Superior temporal gyrus (tissue), 1 donor: ENCODE measurements at regions not wholly inside any gene's neighbourhood (a gene's known extent, or its start where the extent isn't known, plus 50 kb on each side); places are given as distances from the start of the nearest gene placed in this dataset.

Experiments used
- DNase-seq: peaks from one replicate; pipeline ENCODE4 v3.0.0-alpha.2; 2016; ENCODE audit errors: extremely low spot score

- DNase-seq, result no peak
Observed at GRCh38 chr17:6325051-6325450, 109.9 kb downstream of the AIPL1 start.

GRCh38 chr17:6323626-6324356 lies 111.1 kb downstream of the AIPL1 start:
- DNase-seq, result no peak

DNA sequence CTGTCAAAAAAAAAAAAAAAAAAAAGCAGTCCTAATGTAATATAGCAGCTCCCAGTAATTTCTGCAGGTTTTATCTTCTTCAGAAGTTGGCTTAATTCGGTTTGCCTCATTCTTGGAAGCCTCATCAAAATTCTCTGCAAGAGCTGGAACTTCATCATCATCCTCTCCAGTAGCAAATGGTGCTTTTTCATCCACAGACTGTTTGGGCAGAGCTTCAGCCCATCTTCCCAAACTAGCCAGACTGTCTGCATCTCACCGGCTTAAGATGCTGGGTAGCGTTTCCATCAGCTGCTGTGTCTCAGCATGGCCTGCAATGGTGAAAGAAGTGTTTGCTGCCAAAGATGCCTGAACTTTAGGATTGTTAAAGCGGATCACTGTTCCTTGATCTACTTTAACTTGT lies 112.6 kb downstream of the AIPL1 start:
- no peak for DNase-seq

GRCh38 chr17:6314311-6314710 lies 120.6 kb downstream of the AIPL1 start:
- no peak for DNase-seq

DNA sequence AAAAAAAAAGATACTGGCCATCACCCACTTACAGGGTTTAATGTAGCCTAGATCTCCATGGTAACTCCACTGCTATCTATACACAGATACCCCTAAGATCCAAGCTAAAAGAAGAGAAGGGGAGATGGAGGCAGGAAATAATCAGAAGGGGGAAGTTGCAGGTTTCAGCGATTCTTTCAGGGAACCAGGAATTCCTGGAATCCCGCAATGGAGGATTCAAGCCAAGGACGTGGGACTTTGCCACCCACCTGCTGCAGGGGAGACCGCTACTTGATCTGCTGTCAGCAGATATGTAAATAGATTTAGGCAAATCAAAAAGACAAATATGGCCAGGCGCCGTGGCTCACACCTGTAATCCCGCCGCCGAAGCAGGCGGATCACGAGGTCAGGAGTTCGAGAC lies 121.1 kb downstream of the AIPL1 start:
- DNase-seq, result no peak

- DNase-seq, result no peak
Observed at GRCh38 chr17:6306820-6307219, 128.1 kb downstream of the AIPL1 start.

GRCh38 chr17:6305613-6306360 lies 129.1 kb downstream of the AIPL1 start:
- no peak for DNase-seq

- no peak for DNase-seq
Observed at GRCh38 chr17:6304894-6305612, 129.9 kb downstream of the AIPL1 start.

DNA sequence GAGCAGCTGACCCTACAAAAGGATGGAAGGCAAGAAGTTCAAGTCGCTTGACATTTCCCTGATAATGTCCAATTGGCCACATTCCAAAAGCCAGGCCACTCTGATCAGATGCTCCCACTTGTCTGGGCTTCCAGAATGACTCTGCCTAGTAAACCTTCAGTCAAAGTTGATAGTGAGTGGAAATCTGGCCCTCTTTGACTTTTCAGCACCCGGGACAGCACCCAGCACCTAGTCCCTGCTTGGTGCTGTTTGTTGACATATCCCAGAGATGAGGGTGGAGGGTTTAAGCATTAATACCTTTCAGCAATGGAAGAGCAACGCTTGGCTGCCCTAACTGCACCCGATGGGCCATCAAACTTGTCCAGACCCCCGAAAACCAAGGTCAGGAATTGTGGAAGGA lies 131.3 kb downstream of the AIPL1 start:
- DNase-seq, result no peak

- DNase-seq, result no peak
Observed at GRCh38 chr17:6299275-6299674, 135.6 kb downstream of the AIPL1 start.

- DNase-seq, result no peak
Observed at GRCh38 chr17:6297960-6298359, 137.0 kb downstream of the AIPL1 start.

- no peak for DNase-seq
Observed at GRCh38 chr17:6297119-6297518, 137.8 kb downstream of the AIPL1 start.

DNA sequence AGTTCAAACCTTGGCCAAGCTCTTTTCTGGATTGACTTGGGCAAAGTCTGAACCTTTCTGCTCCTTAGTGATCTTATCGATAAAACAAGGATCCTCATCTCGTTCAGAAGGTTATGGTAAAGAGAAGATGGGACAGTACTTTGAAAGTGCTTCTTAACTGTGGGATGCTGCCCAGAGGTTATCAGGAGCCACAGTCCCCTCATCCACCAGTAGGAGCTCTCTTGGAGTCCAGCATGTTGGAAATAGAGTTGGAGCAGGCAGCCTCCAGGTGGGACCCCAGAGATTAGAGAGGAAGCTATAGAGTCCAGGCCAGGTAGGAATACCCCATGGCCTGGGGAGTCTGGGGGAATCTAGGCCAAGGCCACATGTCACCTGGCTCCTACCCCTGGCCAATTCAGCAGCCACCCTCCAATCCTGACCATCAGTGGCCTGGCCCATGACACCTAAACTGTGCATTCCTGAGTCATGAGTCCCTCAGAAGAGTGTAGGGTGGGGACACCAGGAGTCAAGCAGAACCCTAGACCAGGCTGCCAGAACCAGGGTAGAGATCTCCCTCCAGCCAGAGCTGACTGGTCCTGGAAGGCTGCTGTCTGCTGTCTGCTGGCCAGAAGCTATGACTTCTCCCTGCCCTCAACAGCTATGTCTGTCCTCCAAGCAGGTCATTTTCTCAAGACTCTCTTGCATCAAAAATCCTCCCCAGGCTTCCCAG lies 144.3 kb downstream of the AIPL1 start:
- no peak for DNase-seq

DNA sequence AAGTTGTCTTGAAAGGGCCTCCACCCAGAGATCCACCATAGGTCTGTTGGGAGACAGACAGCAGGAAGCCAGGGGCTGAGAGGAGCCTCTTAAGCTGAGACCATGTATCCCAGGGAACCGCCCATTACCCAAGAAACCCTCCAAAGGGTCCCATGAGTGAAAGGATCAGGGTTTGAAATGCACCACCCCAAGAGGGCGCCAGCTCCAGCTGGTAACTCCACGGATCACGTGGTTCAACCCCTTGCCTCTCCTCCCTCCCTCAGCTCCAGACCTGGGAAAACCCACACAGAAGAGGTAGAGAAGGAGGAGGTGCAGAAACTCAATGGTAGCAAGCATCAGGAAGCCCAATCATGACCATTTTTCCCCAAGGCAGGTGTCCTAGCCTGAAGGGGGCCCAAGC lies 148.7 kb downstream of the AIPL1 start:
- no peak for DNase-seq

- DNase-seq, result no peak
Observed at GRCh38 chr17:6285486-6285885, 149.4 kb downstream of the AIPL1 start.

DNA sequence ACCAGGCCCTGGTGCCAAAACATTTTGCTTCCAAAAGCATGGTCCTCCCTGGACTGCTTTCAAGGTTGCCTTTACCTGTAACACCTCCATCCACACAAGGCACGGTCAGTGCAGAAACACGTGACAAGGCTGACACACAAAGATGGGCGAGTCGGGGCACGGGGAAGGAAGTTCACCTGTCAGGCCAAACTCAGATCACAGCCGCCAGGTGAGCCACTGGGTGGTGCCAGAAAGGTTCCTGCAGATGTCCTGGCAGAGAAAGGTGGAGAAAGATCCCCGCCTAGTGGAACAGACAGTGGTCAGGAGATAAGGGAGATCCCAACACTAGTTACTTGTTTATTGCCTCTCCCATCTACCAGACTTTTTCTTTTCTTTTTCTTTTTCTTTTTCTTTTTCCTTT lies 155.3 kb downstream of the AIPL1 start:
- no peak for DNase-seq

GRCh38 chr17:6278376-6278775 lies 156.5 kb downstream of the AIPL1 start:
- DNase-seq, result no peak

DNA sequence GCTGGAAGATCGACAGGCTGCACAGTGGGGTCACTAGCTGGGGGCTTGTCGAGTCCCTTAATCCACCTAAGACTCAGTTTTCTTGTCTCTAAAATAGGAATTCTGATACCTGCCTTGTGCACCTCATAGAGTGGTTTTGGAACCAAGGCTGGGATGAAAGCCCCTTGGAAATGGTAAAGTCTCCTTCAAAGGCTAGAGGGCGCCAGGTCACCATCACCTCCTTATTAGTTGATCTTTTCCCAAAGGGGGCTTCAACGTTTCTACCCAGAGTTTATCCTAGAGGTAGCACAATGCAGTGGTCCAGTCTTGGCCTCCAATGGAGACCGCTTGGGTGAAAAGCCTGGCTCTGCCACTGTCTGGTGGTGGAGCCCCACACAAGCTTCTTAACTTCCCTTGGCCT lies 158.2 kb downstream of the AIPL1 start:
- DNase-seq, result no peak

GRCh38 chr17:6274310-6274709 lies 160.6 kb downstream of the AIPL1 start:
- DNase-seq, result no peak

DNA sequence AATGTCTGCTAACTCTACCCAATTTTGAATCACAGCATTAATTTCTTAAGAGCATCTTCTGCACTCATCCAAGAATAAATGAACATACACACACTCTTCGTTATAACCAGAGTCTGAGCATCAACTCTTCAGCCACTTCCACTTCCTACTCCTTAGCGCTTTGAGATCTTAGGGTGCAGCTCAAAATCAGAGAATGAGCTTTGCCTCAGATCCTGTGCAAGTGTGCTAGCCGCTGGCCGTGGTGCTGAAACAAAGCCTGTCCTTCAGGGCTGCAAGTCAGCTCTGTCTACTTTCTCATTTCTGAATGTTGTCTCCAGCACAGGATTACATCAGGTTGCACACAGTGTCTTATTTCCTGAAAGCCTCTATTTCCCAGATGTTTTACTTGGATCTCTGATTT lies 165.4 kb downstream of the AIPL1 start:
- no peak for DNase-seq

- DNase-seq, result no peak
Observed at GRCh38 chr17:6261466-6261865, 173.5 kb downstream of the AIPL1 start.

DNA sequence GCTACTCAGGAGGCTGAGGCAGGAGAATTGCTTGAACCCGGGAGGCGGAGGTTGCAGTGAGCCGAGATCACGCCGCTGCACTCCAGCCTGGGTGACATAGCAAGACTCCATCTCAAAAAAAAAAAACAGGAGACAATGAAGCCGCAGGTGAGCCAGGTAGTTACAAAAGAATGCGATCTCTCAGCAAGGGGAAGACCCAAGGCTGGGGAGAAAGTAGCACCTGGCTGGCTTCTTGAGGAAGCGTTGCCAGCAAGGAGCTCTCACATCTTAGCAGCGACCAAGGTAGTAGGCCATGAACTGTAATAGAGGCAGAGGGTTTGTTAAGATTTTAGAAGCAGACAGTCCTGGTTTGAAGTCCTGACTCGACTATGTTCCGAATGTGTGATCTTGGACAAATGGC lies 175.0 kb downstream of the AIPL1 start:
- DNase-seq, result no peak
